Calu3 (cell line): ENCODE measurements at regions not wholly inside any gene's neighbourhood (a gene's known extent, or its start where the extent isn't known, plus 50 kb on each side); places are given as distances from the start of the nearest gene placed in this dataset.

Experiments
- BruUV-seq: library from RNA; stranded (reverse); fragments of 400-500 nt; replicated peaks from 2 replicates; lab custom pipeline; 2021; lab: Mats Ljungman, UMichigan
- CTCF ChIA-PET: fragments of 300-600 bp; sonication (Branson Sonifier 250); formaldehyde crosslinking; loops from one replicate; lab custom pipeline; 2022; ENCODE audit warnings: antibody characterized with exemption; lab: Charles Lee
- DNase-seq: peaks from one replicate; pipeline ENCODE4 v3.0.0; 2022
- H3K27ac Mint-ChIP-seq: one replicate; pipeline ENCODE4 v1.8.0; 2022; ENCODE audit warnings: mixed read lengths; ENCODE audit not compliant: unreplicated experiment
- H3K27me3 Mint-ChIP-seq: one replicate; pipeline ENCODE4 v1.8.0; 2022; ENCODE audit warnings: mixed read lengths; ENCODE audit not compliant: unreplicated experiment
- H3K36me3 Mint-ChIP-seq: one replicate; pipeline ENCODE4 v1.8.0; 2022; ENCODE audit warnings: mild to moderate bottlenecking, moderate library complexity, mixed read lengths; ENCODE audit not compliant: insufficient read depth, unreplicated experiment
- H3K4me1 Mint-ChIP-seq: one replicate; pipeline ENCODE4 v1.8.0; 2022; ENCODE audit warnings: mild to moderate bottlenecking, low read depth, mixed read lengths; ENCODE audit not compliant: unreplicated experiment
- H3K4me3 Mint-ChIP-seq: one replicate; pipeline ENCODE4 v1.8.0; 2022; ENCODE audit warnings: mild to moderate bottlenecking, low read depth, moderate library complexity, mixed read lengths; ENCODE audit not compliant: unreplicated experiment
- H3K9me3 Mint-ChIP-seq: one replicate; pipeline ENCODE4 v1.8.0; 2022; ENCODE audit warnings: low read depth, mixed read lengths; ENCODE audit not compliant: unreplicated experiment
- intact Hi-C: fragments of 100-400 bp; cut with micrococcal nuclease; formaldehyde crosslinking; loops from one replicate; pipeline ENCODE4 v1.10.0; 2022; ENCODE audit not compliant: unreplicated experiment
- TF ChIP-seq, protein P1 (sequence below): fragments of 200-600 bp; IDR thresholded peaks from one replicate; pipeline ENCODE4 v1.8.0; 2022; ENCODE audit warnings: antibody characterized with exemption; ENCODE audit not compliant: unreplicated experiment

DNA sequence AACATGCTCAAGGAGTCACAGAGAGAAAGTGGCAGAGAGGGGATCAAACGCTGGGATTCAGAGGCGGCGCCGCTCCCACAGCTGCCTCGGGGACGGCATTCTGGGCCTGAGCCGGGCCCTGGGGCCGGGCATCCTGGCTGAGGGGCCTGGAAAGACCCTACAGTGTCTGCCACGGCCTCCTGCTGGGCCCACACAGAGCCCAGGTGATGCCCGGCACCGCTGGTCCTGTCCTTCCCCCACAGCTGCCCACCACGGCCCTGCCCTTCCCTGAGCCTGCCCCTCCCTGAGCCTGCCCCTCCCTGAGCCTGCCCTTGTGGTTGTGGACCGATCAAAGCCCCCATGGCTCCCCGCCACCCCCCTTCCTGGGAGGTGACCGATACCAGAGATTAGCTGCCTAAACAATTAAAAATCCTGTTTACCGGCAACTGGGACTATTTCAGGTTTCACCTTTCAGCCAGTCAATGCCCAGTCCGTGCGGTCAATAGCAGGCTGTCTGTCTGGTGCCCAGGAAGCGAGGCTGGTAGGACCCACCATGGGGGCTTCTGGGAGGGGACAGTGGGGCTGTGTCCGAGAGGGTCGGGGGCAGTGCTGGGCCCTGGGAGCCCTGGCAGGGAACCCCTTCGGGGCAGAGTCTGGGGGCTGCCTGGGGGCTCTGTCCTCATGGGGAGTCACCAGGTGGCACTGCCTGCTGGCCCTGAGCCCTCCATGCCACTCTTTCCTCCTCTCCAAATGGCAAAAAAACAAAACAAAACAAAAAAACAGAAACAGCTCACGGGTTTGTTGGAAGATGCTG, 55.4 kb upstream of the GATA5 start:
- H3K36me3 Mint-ChIP-seq = peaks cover 5% of the 10 kb centered on the region
- H3K4me3 Mint-ChIP-seq = no peak overlapping the region
- peak overlapping the region; percentile 8 for H3K27ac Mint-ChIP-seq
- no peaks in the 10 kb centered on the region for H3K9me3 Mint-ChIP-seq
- H3K27me3 Mint-ChIP-seq = peaks cover 100% of the 10 kb centered on the region
- BruUV-seq = no TSS peak
- TF ChIP-seq, protein P1, sequence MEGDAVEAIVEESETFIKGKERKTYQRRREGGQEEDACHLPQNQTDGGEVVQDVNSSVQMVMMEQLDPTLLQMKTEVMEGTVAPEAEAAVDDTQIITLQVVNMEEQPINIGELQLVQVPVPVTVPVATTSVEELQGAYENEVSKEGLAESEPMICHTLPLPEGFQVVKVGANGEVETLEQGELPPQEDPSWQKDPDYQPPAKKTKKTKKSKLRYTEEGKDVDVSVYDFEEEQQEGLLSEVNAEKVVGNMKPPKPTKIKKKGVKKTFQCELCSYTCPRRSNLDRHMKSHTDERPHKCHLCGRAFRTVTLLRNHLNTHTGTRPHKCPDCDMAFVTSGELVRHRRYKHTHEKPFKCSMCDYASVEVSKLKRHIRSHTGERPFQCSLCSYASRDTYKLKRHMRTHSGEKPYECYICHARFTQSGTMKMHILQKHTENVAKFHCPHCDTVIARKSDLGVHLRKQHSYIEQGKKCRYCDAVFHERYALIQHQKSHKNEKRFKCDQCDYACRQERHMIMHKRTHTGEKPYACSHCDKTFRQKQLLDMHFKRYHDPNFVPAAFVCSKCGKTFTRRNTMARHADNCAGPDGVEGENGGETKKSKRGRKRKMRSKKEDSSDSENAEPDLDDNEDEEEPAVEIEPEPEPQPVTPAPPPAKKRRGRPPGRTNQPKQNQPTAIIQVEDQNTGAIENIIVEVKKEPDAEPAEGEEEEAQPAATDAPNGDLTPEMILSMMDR = no peak
- H3K4me1 Mint-ChIP-seq = peaks cover 7% of the 10 kb centered on the region
- intact Hi-C loops = no loop called here
- CTCF ChIA-PET = interaction anchor here (0.6 kb wide), 1 partner anchor 257 kb away, joined by 3 read pairs; no protein-coding TSS in a partner anchor
- DNase-seq = no peak

DNA sequence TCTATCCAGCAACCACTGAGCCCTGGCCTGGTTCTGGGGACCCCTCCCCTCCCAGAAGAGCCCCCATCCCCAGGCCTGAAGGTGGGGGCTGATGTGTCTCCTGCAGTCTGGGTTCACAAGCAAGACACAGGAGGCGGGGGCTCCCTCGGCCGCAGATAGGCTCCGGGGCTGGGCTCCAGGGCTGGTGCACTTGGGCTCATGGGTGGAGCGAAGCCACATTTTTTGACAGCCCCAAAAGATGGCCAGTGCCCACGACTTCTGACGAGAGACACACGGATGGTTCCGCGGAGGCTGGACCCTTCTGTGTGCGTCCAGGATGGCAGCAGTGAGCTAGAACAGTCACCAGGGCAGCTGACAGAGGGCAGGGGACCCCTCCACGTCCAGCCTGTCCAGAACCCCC, 57.1 kb upstream of the GATA5 start:
- BruUV-seq = no TSS peak
- Mint-ChIP-seq H3K27me3 (peaks cover 100% of the 10 kb centered on the region), H3K4me3 (no peak overlapping the region), H3K27ac (no peak overlapping the region), H3K4me1 (peaks cover 7% of the 10 kb centered on the region), H3K9me3 (no peaks in the 10 kb centered on the region), H3K36me3 (peaks cover 5% of the 10 kb centered on the region)
- intact Hi-C loops = no loop called here
- TF ChIP-seq, protein P1 = no peak
- no peak for DNase-seq
- CTCF ChIA-PET = interaction anchor here (1.2 kb wide), 1 partner anchor 11 kb away, joined by 5 read pairs; no protein-coding TSS in a partner anchor

DNA sequence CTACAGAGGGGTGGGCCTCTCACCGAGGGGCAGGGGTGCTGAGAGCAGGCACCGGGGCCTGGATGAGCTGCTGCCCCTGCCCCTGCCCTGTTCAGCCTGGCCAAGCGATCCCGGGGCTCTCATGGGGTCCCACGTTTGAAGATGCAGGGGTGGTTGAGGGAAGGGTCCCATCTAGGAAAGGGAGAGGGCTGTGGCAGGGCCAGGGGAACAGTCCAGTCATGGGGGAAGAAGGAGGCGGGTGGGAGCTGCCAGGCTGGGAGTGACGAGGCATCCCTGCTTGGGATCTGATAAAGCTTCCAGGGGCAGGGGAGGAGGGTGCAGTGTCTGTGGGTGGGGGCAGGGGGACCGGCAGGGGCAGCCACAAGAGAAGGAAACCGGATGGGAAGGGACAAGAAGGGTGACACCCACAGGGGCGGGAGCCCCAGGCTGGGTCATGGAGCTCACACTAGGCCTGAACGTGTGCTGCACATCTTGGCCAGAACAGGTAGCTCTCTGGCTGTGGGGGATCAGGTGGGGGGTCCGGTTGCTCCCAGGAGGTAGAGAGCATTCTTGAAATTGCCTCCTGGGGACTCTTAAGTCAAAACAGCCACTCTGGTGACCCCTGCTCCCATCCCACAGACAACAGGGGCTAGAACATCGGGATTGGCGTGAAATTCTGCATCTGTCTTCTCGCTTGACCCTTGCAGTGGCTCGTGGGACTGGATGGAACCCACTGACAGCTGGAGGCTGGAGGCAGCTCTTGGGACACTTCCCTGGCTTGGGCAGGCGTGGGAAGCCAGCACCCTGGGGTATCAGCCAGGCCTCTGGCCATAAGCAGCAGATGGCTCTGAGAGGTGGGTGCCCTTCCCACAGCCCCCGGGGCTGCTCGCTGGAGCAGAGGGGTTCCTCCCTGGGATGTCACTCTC, 58.0 kb upstream of the GATA5 start:
- Mint-ChIP-seq H3K27me3 (peaks cover 100% of the 10 kb centered on the region), H3K4me3 (no peak overlapping the region), H3K27ac (no peak overlapping the region), H3K4me1 (peaks cover 7% of the 10 kb centered on the region), H3K9me3 (no peaks in the 10 kb centered on the region), H3K36me3 (peaks cover 5% of the 10 kb centered on the region)
- CTCF ChIA-PET = interaction anchor here (1.2 kb wide), 1 partner anchor 12 kb away, joined by 5 read pairs; no protein-coding TSS in a partner anchor
- TF ChIP-seq, protein P1 = no peak
- intact Hi-C loops = no loop called here
- no TSS peak for BruUV-seq
- DNase-seq = no peak

DNA sequence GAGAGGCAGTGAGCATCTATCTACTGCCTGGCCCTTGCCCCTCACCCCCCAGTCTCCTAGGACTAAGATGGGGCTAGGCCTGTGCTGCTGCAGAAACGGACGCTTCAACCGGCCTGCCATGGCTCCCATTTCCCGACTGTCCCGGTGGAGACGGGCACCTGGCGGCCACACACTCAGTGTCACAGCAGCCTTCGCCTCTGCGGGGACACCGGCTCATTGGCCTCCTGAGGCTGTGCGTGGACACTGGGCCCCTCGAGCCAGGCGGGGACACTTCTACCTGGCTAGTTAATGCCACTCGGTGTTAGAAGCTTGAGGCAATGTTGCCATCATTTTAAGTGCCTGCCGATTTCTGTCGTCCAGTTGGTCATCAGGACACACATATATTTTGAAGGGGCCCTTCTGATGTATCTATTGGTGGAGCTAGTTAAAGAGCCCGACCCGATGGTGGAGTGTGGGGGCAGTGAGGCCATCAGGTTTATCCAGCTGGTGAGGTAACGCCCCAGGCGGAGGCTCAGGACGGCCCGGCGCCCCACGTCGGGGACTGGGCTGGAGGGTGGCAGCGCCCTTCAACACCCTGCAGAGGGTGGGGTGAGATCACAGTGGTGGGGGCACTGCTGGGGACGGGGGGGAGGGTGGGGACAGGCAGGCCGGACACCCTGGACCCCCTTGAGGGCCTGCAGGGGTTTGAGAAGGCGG, 58.9 kb upstream of the GATA5 start:
- Mint-ChIP-seq H3K9me3 (no peaks in the 10 kb centered on the region), H3K27me3 (peaks cover 100% of the 10 kb centered on the region), H3K4me3 (no peak overlapping the region), H3K36me3 (peaks cover 5% of the 10 kb centered on the region), H3K27ac (no peak overlapping the region), H3K4me1 (peaks cover 7% of the 10 kb centered on the region)
- intact Hi-C loops = no loop called here
- BruUV-seq = no TSS peak
- TF ChIP-seq, protein P1 = no peak
- CTCF ChIA-PET = no interaction called here
- no peak for DNase-seq
